ENCODE measurements at regions not wholly inside any gene's neighbourhood (a gene's known extent, or its start where the extent isn't known, plus 50 kb on each side); places are given as distances from the start of the nearest gene placed in this dataset.

GRCh38 chr5:160175438-160176218 is 53.7 kb upstream of the FABP6 start:
- TF ChIP-seq POLR2A (IDR thresholded peaks at IDR 0.05) (no peak), CTCF (IDR thresholded peaks at IDR 0.05) (no peak)
- WGBS (ENCODE audit: insufficient coverage, low coverage, low lambda C conversion rate, missing lambda C conversion rate) = 72% methylated on average over 10 of the region's 18 CpGs
- ATAC-seq = peak in 1 of 4 donors; percentile 16

GRCh38 chr5:160174780-160175437 is 54.4 kb upstream of the FABP6 start:
- H3K9me3 ChIP-seq = no peaks in the 10 kb centered on the region
- intact Hi-C loops (cut with DNase I) = no loop called here
- no peaks in the 10 kb centered on the region for H3K36me3 ChIP-seq
- H3K27me3 ChIP-seq = no peaks in the 10 kb centered on the region
- 92% methylated on average over 2 of the region's 4 CpGs for WGBS (ENCODE audit: insufficient coverage, low coverage, low lambda C conversion rate, missing lambda C conversion rate)
- no peak overlapping the region for H3K4me3 ChIP-seq
- H3K4me1 ChIP-seq = no peaks in the 10 kb centered on the region
- peak in 1 of 3 donors; percentile 8 for DNase-seq
- H3K27ac ChIP-seq = no peak overlapping the region
- no peak for ATAC-seq
- TF ChIP-seq POLR2A (IDR thresholded peaks at IDR 0.05) (no peak), CTCF (IDR thresholded peaks at IDR 0.05) (no peak)

More at GRCh38 chr5:160175438-160176218, 53.7 kb upstream of the FABP6 start:
- no peak overlapping the region for H3K4me3 ChIP-seq
- no peaks in the 10 kb centered on the region for H3K36me3 ChIP-seq
- intact Hi-C loops (cut with DNase I) = no loop called here
- H3K27ac ChIP-seq = no peak overlapping the region
- no peaks in the 10 kb centered on the region for H3K9me3 ChIP-seq
- no peaks in the 10 kb centered on the region for H3K27me3 ChIP-seq
- no peak for DNase-seq
- no peaks in the 10 kb centered on the region for H3K4me1 ChIP-seq

DNA sequence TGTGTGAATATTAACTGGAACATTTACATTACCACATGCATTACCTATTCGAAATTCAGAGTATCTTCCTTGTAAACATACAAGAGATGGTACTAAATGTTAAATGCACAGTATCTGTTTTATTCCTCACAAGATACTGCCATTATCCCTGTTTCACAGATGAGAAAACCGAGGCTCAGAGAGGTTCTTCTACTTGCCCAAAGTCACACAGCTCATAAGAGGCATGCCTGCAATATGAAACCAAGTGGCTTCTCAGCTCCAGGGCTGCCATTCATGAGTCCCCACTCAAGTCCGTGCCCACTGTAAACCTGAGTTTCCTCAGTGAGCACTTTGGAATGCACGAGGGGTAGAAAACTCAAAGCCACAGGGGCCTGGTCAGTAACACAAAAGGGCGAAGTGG is 55.0 kb upstream of the FABP6 start:
- DNase-seq (peak in 1 of 3 donors; percentile 7), ATAC-seq (no peak)
- 65% methylated on average over 5 of the region's 5 CpGs for WGBS (ENCODE audit: insufficient coverage, low coverage, low lambda C conversion rate, missing lambda C conversion rate)
- Histone ChIP-seq H3K36me3 (no peaks in the 10 kb centered on the region), H3K27ac (no peak overlapping the region), H3K9me3 (no peaks in the 10 kb centered on the region), H3K27me3 (no peaks in the 10 kb centered on the region), H3K4me3 (no peak overlapping the region), H3K4me1 (no peaks in the 10 kb centered on the region)
- intact Hi-C loops (cut with DNase I) = no loop called here
- TF ChIP-seq CTCF (IDR thresholded peaks at IDR 0.05) (no peak), POLR2A (IDR thresholded peaks at IDR 0.05) (no peak)

- H3K4me3 ChIP-seq = no peak overlapping the region
- intact Hi-C loops (cut with DNase I) = no loop called here
- no peak for ATAC-seq
- H3K27me3 ChIP-seq = no peaks in the 10 kb centered on the region
- no peaks in the 10 kb centered on the region for H3K4me1 ChIP-seq
- no peaks in the 10 kb centered on the region for H3K9me3 ChIP-seq
- 65% methylated on average over 2 of the region's 2 CpGs for WGBS (ENCODE audit: insufficient coverage, low coverage, low lambda C conversion rate, missing lambda C conversion rate)
- TF ChIP-seq POLR2A (IDR thresholded peaks at IDR 0.05) = no peak
- no peak for TF ChIP-seq CTCF (IDR thresholded peaks at IDR 0.05)
- no peak for DNase-seq
- H3K27ac ChIP-seq = no peak overlapping the region
- H3K36me3 ChIP-seq = no peaks in the 10 kb centered on the region
Measured at GRCh38 chr5:160171666-160172065, 52.4 kb upstream of the PWWP2A start.
